ENCODE measurements at regions not wholly inside any gene's neighbourhood (a gene's known extent, or its start where the extent isn't known, plus 50 kb on each side); places are given as distances from the start of the nearest gene placed in this dataset.

- TF ChIP-seq, protein P1, sequence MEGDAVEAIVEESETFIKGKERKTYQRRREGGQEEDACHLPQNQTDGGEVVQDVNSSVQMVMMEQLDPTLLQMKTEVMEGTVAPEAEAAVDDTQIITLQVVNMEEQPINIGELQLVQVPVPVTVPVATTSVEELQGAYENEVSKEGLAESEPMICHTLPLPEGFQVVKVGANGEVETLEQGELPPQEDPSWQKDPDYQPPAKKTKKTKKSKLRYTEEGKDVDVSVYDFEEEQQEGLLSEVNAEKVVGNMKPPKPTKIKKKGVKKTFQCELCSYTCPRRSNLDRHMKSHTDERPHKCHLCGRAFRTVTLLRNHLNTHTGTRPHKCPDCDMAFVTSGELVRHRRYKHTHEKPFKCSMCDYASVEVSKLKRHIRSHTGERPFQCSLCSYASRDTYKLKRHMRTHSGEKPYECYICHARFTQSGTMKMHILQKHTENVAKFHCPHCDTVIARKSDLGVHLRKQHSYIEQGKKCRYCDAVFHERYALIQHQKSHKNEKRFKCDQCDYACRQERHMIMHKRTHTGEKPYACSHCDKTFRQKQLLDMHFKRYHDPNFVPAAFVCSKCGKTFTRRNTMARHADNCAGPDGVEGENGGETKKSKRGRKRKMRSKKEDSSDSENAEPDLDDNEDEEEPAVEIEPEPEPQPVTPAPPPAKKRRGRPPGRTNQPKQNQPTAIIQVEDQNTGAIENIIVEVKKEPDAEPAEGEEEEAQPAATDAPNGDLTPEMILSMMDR (IDR thresholded peaks at IDR 0.05 in 4 of 5, conservative IDR thresholded peaks at IDR 0.05 in 1 of 5) = no peak
- no peak for TF ChIP-seq POLR2A (IDR thresholded peaks at IDR 0.05)
These were observed 139.4 kb upstream of the IRX1 start for GRCh38 chr5:3456121-3456681.
